Left lung (tissue), 4 donors: ENCODE measurements at regions not wholly inside any gene's neighbourhood (a gene's known extent, or its start where the extent isn't known, plus 50 kb on each side); places are given as distances from the start of the nearest gene placed in this dataset.
"Not testable (repeated sequence)": the region's sequence is repeated elsewhere in the genome, so short reads cannot be mapped to it uniquely, and the experiment has no call there.

ENCODE experiments used
- ATAC-seq: fragments of 200-7000 bp; cut with Tn5 transposase; one replicate; pipeline ENCODE4 v1.9.1; 2020; ENCODE audit warnings: moderate library complexity
- DNase-seq, 4 donors: peaks; one replicate each; pipeline ENCODE4 v3.0.0-alpha.2; 2013 to 2020
- H3K27ac ChIP-seq, 2 donors: fragments of 200-600 bp; sonication (generic) in 1 of 2; one replicate each; pipeline versions ENCODE4 v1.5.0 to v1.8.0; 2020 to 2021
- H3K27me3 ChIP-seq, 2 donors: fragments of 200-600 bp; sonication (generic) in 1 of 2; one replicate each; pipeline versions ENCODE4 v1.5.0 to v1.8.0; 2020 to 2021
- H3K36me3 ChIP-seq, 2 donors: fragments of 200-600 bp; sonication (generic) in 1 of 2; one replicate each; pipeline versions ENCODE4 v1.5.0 to v1.8.0; 2020 to 2021
- H3K4me1 ChIP-seq, 2 donors: fragments of 200-600 bp; one replicate each; pipeline ENCODE4 v1.8.0; 2021
- H3K4me3 ChIP-seq, 2 donors: fragments of 200-600 bp; sonication (generic) in 1 of 2; one replicate each; pipeline versions ENCODE4 v1.5.0 to v1.8.0; 2020 to 2021; ENCODE audit warnings: mild to moderate bottlenecking in 1 of 2
- H3K9me3 ChIP-seq, 2 donors: fragments of 200-600 bp; sonication (generic) in 1 of 2; one replicate each; pipeline versions ENCODE4 v1.5.0 to v1.8.0; 2020 to 2021
- CTCF ChIP-seq, 2 donors: fragments of 200-600 bp; sonication (generic) in 1 of 2; IDR thresholded peaks; one replicate each; pipeline versions ENCODE4 v1.5.0 to v1.8.0; 2021; ENCODE audit warnings: antibody characterized with exemption in 2 of 2
- intact Hi-C, 2 donors: fragments of 100-400 bp; cut with DNase I; formaldehyde crosslinking; loops; one replicate each; pipeline versions ENCODE4 v1.11.2 to v1.14.2; 2022
- donor health status: DM: no; HTN: yes; CAD: no.
- donor health status: DM: no; HTN: no; CAD: no.

DNA sequence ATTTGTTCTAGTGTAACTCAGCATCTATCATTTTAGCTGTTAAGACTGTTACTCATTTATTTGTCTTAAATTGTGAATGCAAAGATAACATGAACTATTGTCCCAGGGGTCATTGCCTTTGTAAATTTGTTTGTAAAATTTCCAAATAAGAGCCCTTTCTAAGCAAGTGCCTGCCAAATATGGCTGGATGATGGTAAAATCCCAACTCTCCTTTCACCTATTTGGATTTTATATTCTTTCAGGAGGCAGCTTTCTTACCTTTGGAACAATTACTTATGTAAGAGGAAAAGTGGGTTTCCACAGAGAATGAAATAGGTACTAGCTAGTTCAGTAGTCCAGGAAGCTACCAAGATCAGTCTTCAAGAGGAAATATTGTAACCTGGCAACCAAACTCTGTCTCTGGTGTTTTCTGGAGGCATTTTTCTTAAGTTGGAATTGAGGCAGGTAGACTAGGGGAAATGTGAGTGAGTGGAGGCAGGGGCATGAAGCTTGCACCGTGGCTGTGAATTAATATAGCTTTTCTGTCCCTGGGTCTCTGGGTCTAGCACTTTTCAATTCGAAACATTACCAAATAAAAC is 88.5 kb upstream of the XIST start:
- ATAC-seq: no peak
- no peak for DNase-seq
- intact Hi-C loops: no loop called here
- no peak for TF ChIP-seq CTCF (IDR thresholded peaks at IDR 0.05)
- H3K9me3 ChIP-seq: no peaks in the 10 kb centered on the region
- no peaks in the 10 kb centered on the region for H3K36me3 ChIP-seq
- H3K27ac ChIP-seq: no peak overlapping the region
- H3K4me1 ChIP-seq: peaks cover 0 to 8% of the 10 kb centered on the region in 2 donors
- H3K4me3 ChIP-seq: no peak overlapping the region
- H3K27me3 ChIP-seq: no peaks in the 10 kb centered on the region

DNA sequence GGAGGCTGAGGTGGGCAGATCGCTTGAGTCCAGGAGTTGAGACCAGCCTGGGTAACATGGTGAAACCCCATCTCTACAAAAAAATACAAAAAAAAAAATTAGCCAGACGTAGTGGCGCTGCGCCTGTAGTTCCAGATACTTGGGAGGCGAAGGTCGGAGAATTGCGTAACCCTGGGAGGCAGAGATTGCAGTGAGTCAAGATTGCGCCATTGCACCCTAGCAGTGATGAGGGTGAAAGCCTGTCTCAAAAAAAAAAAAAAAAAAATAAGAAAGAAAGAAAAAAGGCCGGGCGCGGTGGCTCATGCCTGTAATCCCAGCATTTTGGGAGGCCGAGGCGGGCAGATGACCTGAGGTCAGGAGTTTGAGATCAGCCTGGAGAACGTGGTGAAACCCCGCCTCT is 85.3 kb upstream of the XIST start:
- H3K36me3 ChIP-seq, H3K9me3 ChIP-seq, H3K4me1 ChIP-seq, intact Hi-C loops, H3K4me3 ChIP-seq, H3K27ac ChIP-seq, H3K27me3 ChIP-seq: not testable (repeated sequence)
- peak in 1 of 4 donors; percentile 54 for DNase-seq
- ATAC-seq: peak; percentile 34

GRCh38 chrX:73932522-73932921 is 80.0 kb upstream of the XIST start:
- DNase-seq: no peak
- H3K36me3 ChIP-seq: no peaks in the 10 kb centered on the region
- no peak for ATAC-seq
- no peaks in the 10 kb centered on the region for H3K4me1 ChIP-seq
- no peak overlapping the region for H3K4me3 ChIP-seq
- intact Hi-C loops: no loop called here
- H3K9me3 ChIP-seq: no peaks in the 10 kb centered on the region
- no peak overlapping the region for H3K27ac ChIP-seq
- no peaks in the 10 kb centered on the region for H3K27me3 ChIP-seq
- no peak for TF ChIP-seq CTCF (IDR thresholded peaks at IDR 0.05)

DNA sequence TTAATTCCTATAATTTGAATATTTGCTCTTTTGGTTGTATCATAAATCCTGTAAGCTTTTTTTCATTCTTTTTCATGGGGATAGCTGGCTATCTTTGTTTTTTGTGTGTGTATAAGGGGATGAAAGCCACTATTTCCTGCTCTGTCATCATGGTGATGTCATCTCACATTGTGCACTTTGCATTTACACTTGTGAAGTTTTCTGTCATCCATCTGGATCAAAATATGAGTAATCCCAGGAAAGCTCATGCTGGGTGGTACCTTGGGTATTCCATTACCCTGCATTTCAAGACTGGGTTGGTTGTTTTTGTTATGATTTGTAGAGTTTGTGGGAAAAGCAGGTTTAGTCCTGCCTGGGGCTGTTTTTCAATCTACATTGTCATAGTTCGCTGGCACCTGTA is 77.8 kb upstream of the XIST start:
- intact Hi-C loops: no loop called here
- TF ChIP-seq CTCF (IDR thresholded peaks at IDR 0.05): no peak
- Histone ChIP-seq H3K27me3 (no peaks in the 10 kb centered on the region), H3K9me3 (no peaks in the 10 kb centered on the region), H3K27ac (no peak overlapping the region), H3K36me3 (no peaks in the 10 kb centered on the region), H3K4me3 (no peak overlapping the region), H3K4me1 (no peaks in the 10 kb centered on the region)
- ATAC-seq: no peak
- no peak for DNase-seq

GRCh38 chrX:73922856-73923455 is 70.4 kb upstream of the XIST start:
- Histone ChIP-seq H3K27me3 (no peaks in the 10 kb centered on the region), H3K36me3 (no peaks in the 10 kb centered on the region), H3K4me1 (no peaks in the 10 kb centered on the region), H3K4me3 (no peak overlapping the region), H3K27ac (no peak overlapping the region), H3K9me3 (no peaks in the 10 kb centered on the region)
- TF ChIP-seq CTCF (IDR thresholded peaks at IDR 0.05): no peak
- ATAC-seq: no peak
- DNase-seq: no peak
- intact Hi-C loops: no loop called here
